ENCODE measurements at regions not wholly inside any gene's neighbourhood (a gene's known extent, or its start where the extent isn't known, plus 50 kb on each side); places are given as distances from the start of the nearest gene placed in this dataset.

DNA sequence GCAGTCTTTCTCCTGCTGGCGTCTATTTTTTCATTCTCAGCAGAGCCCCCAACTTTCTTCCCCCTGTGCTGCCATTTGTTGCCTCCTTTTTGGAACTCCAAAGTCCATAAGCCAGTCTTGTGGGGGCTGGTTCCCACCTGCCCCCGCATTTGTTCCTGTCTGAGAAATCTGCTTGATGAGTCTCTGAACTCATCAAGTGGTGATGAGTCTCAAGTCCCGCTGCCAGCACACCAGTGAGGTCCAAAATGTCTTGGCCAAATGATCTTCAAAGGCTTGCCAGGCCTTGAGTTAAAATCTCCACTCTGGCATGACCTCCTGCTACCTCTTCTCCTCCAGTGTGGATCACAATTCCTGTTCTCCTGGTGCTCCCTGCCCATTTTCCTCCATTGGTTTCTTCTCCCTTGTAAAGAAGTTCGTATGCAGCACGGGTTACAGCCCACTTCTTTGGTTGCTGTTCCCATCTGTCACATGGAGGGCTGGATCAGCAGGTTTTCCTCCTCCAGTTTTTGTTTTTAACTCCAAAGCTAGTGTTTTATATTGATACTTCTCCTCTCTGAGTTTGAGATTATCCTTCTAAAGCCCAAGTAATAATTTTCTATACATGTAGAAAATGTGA is 72.7 kb upstream of the LIMCH1 start:
- DNase-seq = no peak

DNA sequence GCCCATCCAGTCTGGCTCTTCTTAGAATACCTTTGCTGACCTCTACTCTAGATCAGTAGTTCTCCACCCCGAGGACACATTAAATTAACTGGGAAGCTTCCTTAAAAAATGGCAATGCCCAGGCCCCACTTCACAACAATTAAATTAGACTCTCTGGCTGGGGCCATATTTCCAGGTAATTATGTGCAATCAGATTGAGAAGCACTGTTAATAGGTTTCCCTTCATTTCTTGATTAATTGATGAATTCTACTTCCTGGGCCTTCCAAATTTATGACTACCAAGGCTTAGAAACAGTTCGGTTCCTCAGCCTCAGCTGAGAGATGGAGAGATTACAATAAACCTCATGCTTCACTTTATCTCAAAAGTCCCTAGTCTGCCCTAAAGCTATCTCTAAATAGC is 71.7 kb upstream of the LIMCH1 start:
- no peak for DNase-seq

- no peak for DNase-seq
These were observed 69.8 kb upstream of the LIMCH1 start for GRCh38 chr4:41468122-41468521.

DNA sequence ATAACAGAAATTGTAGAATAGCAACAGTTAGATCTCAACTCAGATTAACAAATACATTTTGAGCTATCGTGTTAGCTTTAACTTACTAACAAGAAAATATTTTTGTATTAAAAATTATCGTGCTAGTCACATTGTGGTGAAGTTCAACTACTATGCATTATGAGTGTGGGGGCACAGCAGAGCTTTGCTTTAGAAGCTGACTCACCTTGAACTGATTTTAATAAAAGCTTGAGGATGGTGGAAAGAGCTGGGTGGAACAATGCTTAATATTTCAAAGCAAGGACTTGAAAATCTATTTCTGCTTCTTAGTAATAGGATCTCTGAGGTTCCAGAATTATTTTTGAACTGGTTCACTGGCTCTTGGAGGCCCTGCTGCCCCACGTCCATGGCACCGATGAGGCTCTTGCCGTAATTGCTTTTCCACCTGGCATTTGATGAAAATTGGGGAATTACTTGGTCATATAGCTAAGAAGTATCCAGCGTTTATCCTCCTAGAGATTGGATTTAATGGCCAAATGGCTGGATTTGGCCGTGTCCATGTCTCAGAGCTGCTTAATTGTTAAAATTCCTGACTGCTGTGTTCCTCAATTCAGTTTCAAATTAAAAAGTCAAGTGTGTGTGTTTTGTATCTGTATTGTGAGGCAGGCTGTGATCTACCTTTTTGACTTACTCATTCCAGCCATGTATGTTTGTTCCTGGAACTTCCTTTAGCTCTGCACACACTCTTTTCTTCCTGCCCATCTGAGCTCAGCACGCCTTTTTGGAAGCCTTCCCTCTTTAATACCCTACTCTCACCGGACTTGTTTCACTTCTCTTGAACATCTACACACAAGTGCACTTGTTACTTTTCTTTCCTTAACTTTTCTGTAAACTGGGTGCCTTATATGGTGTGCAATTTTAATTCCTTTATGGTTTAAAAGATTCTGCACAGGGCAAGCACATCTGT is 66.6 kb upstream of the LIMCH1 start:
- DNase-seq = no peak

GRCh38 chr4:41472081-41472480 is 65.9 kb upstream of the LIMCH1 start:
- DNase-seq = no peak

- DNase-seq = no peak
These were observed 64.8 kb upstream of the LIMCH1 start for GRCh38 chr4:41473176-41473575.

DNA sequence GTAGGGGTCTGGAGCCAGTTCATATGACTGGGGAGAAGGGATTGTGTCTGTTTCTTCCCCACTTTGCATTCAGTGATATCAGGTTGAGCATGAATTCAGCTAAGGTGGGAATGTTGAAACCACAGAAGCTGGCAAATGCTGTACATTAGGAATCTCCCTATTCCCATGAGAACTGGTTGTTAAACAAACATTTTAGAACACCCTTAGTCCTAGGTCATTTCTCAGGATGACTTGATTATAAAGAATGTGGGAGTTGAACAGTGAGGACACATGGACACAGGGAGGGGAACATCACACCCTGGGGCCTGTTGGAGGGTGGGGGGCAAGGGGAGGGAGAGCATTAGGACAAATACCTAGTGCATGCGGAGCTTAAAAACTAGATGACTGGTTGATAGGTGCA is 62.6 kb upstream of the LIMCH1 start:
- DNase-seq = peak; percentile 3

- no peak for DNase-seq
These were observed 61.6 kb upstream of the LIMCH1 start for GRCh38 chr4:41476310-41476885.

DNA sequence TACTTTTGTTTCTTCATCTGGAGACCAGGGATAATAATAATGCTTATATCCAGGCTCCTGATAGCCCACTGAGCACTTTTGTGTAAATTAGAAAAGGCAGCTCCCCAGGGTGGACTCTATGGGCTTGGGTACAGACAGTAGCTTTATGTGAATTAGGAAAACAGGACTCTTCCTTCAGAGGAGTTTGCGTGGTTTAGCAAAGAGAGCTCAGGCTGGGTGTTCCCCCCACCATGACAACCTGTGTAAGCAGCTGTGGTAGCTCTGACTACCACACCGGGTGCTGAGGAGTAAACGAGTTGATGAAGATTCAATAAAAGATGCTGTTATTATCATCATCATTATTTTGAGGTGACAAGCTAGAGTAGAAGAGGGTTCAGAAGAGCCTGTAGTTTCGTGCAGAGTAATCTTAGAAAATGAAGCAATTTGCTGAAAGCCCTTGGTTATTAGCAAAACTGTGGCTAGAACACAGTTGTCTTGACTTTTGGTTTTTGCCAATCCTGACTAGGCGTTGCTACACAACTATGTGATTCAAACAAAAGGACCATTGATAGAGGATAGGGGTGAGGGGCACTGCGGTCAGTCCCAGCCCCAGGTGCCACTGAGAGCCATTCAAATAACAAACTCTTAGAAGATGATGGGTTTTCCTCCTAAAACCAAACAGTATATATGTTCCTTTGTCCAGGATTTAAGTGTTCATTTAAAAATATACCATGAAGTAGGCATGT is 60.6 kb upstream of the LIMCH1 start:
- DNase-seq = no peak

DNA sequence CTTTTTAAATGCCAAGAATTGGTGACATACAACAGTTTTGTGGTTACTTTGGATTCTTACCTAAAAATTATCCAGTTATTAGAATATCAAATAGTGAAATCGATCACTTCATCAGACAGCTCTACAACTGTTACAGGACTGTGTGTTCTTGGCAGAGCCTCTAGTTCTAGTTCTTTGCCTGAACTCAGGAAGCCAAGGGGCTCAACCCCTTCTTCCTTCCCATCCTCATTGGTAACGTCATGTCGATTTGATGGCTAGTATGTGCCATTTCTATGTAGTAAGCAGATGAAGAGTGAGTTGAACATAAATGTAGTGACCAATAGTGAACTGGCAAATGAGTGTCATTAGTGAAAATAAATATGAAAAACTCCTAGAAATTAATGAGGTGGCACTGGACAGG is 59.4 kb upstream of the LIMCH1 start:
- DNase-seq = no peak

DNA sequence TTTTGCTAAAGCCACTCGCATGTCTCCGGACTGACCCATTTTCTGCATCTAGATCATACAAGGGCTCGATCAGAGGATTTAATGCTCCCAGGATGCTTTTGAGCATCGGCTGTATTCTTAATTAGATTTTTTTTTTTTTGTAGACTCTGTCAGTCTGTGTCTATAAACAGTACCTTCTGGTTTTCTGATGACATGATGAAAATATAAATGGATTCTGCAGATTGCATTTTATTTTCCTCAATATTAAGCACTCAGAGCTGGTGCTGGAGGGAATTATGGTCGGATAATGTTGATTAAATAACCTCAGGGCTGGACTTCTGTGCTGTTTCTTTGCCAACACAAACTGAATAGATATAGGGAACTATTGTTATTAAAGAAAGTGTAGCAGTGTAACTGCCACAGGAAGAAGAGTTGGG is 57.1 kb upstream of the LIMCH1 start:
- no peak for DNase-seq

GRCh38 chr4:41483771-41484170 is 54.2 kb upstream of the LIMCH1 start:
- no peak for DNase-seq

- DNase-seq = no peak
These were observed 52.9 kb upstream of the LIMCH1 start for GRCh38 chr4:41485041-41485440.

- no peak for DNase-seq
These were observed 50.0 kb upstream of the LIMCH1 start for GRCh38 chr4:41487868-41488440.
